ENCODE measurements at regions not wholly inside any gene's neighbourhood (a gene's known extent, or its start where the extent isn't known, plus 50 kb on each side); places are given as distances from the start of the nearest gene placed in this dataset.

DNA sequence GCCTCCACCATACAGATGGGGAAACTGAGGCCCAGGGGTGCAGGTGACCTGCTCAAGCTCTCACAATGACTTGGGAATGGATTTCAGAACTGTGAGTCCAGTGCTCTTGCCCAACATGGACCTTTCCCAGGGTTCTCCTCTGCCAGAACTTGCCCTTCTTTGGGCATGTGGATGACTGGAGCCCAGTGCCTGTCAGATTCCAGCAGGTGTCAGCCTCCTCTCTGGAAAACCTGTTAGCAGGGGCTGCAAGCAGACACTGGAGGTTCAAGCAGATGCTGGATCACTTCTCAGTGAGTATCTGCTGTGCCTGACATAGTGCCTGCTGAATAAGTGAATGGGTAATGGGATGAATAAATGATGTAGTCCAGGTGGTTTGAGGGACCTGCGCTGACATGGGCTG, 314.2 kb upstream of the POU3F1 start:
- TF ChIP-seq, protein P1, sequence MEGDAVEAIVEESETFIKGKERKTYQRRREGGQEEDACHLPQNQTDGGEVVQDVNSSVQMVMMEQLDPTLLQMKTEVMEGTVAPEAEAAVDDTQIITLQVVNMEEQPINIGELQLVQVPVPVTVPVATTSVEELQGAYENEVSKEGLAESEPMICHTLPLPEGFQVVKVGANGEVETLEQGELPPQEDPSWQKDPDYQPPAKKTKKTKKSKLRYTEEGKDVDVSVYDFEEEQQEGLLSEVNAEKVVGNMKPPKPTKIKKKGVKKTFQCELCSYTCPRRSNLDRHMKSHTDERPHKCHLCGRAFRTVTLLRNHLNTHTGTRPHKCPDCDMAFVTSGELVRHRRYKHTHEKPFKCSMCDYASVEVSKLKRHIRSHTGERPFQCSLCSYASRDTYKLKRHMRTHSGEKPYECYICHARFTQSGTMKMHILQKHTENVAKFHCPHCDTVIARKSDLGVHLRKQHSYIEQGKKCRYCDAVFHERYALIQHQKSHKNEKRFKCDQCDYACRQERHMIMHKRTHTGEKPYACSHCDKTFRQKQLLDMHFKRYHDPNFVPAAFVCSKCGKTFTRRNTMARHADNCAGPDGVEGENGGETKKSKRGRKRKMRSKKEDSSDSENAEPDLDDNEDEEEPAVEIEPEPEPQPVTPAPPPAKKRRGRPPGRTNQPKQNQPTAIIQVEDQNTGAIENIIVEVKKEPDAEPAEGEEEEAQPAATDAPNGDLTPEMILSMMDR (IDR thresholded peaks at IDR 0.05; ENCODE audit: poor library complexity, severe bottlenecking): peak; percentile 18
- TF ChIP-seq POLR2AphosphoS5 (IDR thresholded peaks at IDR 0.05): no peak
- peak; percentile 27 for TF ChIP-seq RAD21 (conservative IDR thresholded peaks at IDR 0.05)

Data from neural cell (in vitro differentiated cells).